K562 (cell line): ENCODE measurements at regions not wholly inside any gene's neighbourhood (a gene's known extent, or its start where the extent isn't known, plus 50 kb on each side); places are given as distances from the start of the nearest gene placed in this dataset.

Experiments
- ATAC-seq: fragments of 200-7000 bp; cut with Tn5 transposase; 3 replicates; pipeline ENCODE4 v1.9.1; 2020; ENCODE audit warnings: moderate library complexity
- BruUV-seq: library from RNA; stranded (reverse); fragments of 400-500 nt; replicated peaks from 2 replicates; lab custom pipeline; 2021; lab: Mats Ljungman, UMichigan
- CTCF ChIA-PET: fragments of 300-600 bp; formaldehyde crosslinking; extraction: SDS; loops from one replicate; lab custom pipeline; 2021; ENCODE audit warnings: low intra/inter-chr PET ratio; lab: Yijun Ruan, JAX
- POLR2A ChIA-PET: fragments of 300-600, 350-650 bp; sonication (Branson Sonifier 250); formaldehyde crosslinking; extraction: SDS; loops from one replicate; lab custom pipeline; 2021; ENCODE audit warnings: antibody characterized with exemption, inconsistent platforms; lab: Yijun Ruan, JAX
- DNase-seq, 4 experiments: peaks; one replicate each; pipeline versions ENCODE4 v3.0.0 to v3.0.0-alpha.2; 2011 to 2018; ENCODE audit warnings: low spot score in 3 of 4, mixed read lengths in 3 of 4; ENCODE audit errors: extremely low read depth in 1 of 4
- FAIRE-seq: peaks from 2 replicates; lab custom pipeline; 2011; peaks lifted over from hg19 to GRCh38; lab: Jason Lieb, UNC
- H2AFZ ChIP-seq: 2 replicates; pipeline ENCODE4 v1.6.0; 2011; ENCODE audit warnings: low read depth, low read length, control low read depth, inconsistent platforms
- H3K27ac ChIP-seq: fragments of 200-600 bp; 3 replicates; pipeline ENCODE4 v1.8.0; 2011; ENCODE audit warnings: low read depth, mild to moderate bottlenecking, control low read depth, inconsistent platforms, low read length, moderate library complexity, mixed read lengths; ENCODE audit errors: extremely low read depth
- H3K27me3 ChIP-seq, 2 experiments: fragments of 300-600 bp in 1 of 2; 2 replicates in 1 of 2; 3 replicates in 1 of 2; pipeline versions ENCODE4 v1.6.0 to v1.8.0; 2011; ENCODE audit warnings: inconsistent platforms in 2 of 2, low read length in 2 of 2, mild to moderate bottlenecking in 1 of 2, mixed read lengths in 1 of 2, moderate library complexity in 1 of 2; ENCODE audit not compliant: control insufficient read depth in 2 of 2, insufficient read depth in 2 of 2
- H3K36me3 ChIP-seq: fragments of 300-600 bp; 3 replicates; pipeline ENCODE4 v1.8.0; 2011; ENCODE audit warnings: mild to moderate bottlenecking, low read length, inconsistent platforms; ENCODE audit not compliant: control insufficient read depth, insufficient read depth
- H3K4me1 ChIP-seq, 2 experiments: fragments of 200-600 bp in 1 of 2; replicated peaks in 1 of 2; 2 replicates in 1 of 2; 3 replicates in 1 of 2; pipeline versions ENCODE4 v1.5.1 to v1.8.0; 2011; ENCODE audit warnings: inconsistent platforms in 2 of 2, low read length in 2 of 2, mild to moderate bottlenecking in 1 of 2, mixed read lengths in 1 of 2, moderate library complexity in 1 of 2; ENCODE audit not compliant: control insufficient read depth in 2 of 2, insufficient read depth in 2 of 2
- H3K4me2 ChIP-seq: 2 replicates; pipeline ENCODE4 v1.6.1; 2011; ENCODE audit warnings: low read length, control low read depth, inconsistent platforms, mixed read lengths; ENCODE audit not compliant: insufficient read depth
- H3K4me3 ChIP-seq: fragments of 200-600 bp; sonication (generic), shearing (Covaris generic); 2 replicates; pipeline ENCODE4 v1.5.1; 2016; ENCODE audit warnings: control low read depth, inconsistent platforms
- H3K79me2 ChIP-seq: fragments of 200-600 bp; 3 replicates; pipeline ENCODE4 v1.8.0; 2011; ENCODE audit warnings: low read length, inconsistent platforms; ENCODE audit not compliant: control insufficient read depth, insufficient read depth
- H3K9ac ChIP-seq, 2 experiments: 2 replicates each; pipeline versions ENCODE4 v1.6.0 to v1.6.1; 2011; ENCODE audit warnings: low read depth in 2 of 2, low read length in 2 of 2, control low read depth in 1 of 2, inconsistent platforms in 1 of 2, mild to moderate bottlenecking in 1 of 2, mixed read lengths in 1 of 2; ENCODE audit not compliant: insufficient read depth in 1 of 2
- H3K9me1 ChIP-seq: one replicate; pipeline ENCODE4 v1.6.0; 2011; ENCODE audit warnings: inconsistent platforms, mild to moderate bottlenecking, low read length, moderate library complexity; ENCODE audit not compliant: control insufficient read depth, insufficient read depth
- H3K9me3 ChIP-seq: replicated peaks from 2 replicates; pipeline ENCODE4 v1.5.1; 2011; ENCODE audit warnings: low read depth, low read length, inconsistent platforms; ENCODE audit not compliant: control insufficient read depth, insufficient read depth
- H4K20me1 ChIP-seq: replicated peaks from 2 replicates; pipeline ENCODE4 v1.6.1; 2011; ENCODE audit warnings: low read length, inconsistent platforms, mixed read lengths; ENCODE audit not compliant: control insufficient read depth, insufficient read depth
- ATF7 ChIP-seq: fragments of 450-650 bp; IDR thresholded peaks from 2 replicates; pipeline ENCODE4 v1.7.1; 2014; ENCODE audit warnings: mild to moderate bottlenecking, moderate library complexity
- CHD2 ChIP-seq: IDR thresholded peaks from 2 replicates; pipeline ENCODE4 v1.6.1; 2011; ENCODE audit warnings: low read depth, low read length
- GATAD2A ChIP-seq: fragments of 450-650 bp; IDR thresholded peaks from 2 replicates; pipeline ENCODE4 v1.6.1; 2017
- NEUROD1 ChIP-seq: fragments of 150-350 bp; IDR thresholded peaks from 2 replicates; pipeline ENCODE4 v1.6.1; 2014; ENCODE audit warnings: borderline replicate concordance, low read length, low read depth; ENCODE audit not compliant: partially characterized antibody
- NFXL1 ChIP-seq: fragments of 450-650 bp; formaldehyde crosslinking; IDR thresholded peaks from 2 replicates; pipeline ENCODE4 v1.4.0; 2021; ENCODE audit warnings: mild to moderate bottlenecking
- NR2C2 ChIP-seq, 2 experiments: fragments of 200-800 bp in 1 of 2; sonication (Bioruptor generic) in 1 of 2; sonication (generic) in 1 of 2; formaldehyde crosslinking in 1 of 2; IDR thresholded peaks; 2 replicates each; pipeline versions ENCODE4 v1.6.1 to v1.8.0; 2016 to 2022; ENCODE audit warnings: mild to moderate bottlenecking in 1 of 2, missing compliant biosample characterization in 1 of 2, missing genetic modification characterization in 1 of 2, missing genetic modification reagents in 1 of 2
- TEAD1 ChIP-seq, 2 experiments: fragments of 450-650 bp in 1 of 2; sonication (generic) in 1 of 2; formaldehyde crosslinking; IDR thresholded peaks; 2 replicates each; pipeline versions ENCODE4 v1.4.0 to v1.8.0; 2020 to 2022; ENCODE audit warnings: mild to moderate bottlenecking in 2 of 2, missing genetic modification reagents in 1 of 2
- ZNF644 ChIP-seq: fragments of 200-800 bp; sonication (Bioruptor generic); IDR thresholded peaks from 2 replicates; pipeline ENCODE4 v1.6.1; 2016; ENCODE audit warnings: low read depth, missing genetic modification characterization, missing compliant biosample characterization
- WGBS: fragments of 100-300 bp; shearing (Covaris generic); methylation state at CpG from one replicate; pipeline ENCODE4 v1.1.6; 2016; ENCODE audit warnings: low coverage, mixed read lengths; ENCODE audit not compliant: insufficient coverage; ENCODE audit errors: missing lambda C conversion rate; 5-methylcytosine and 5-hydroxymethylcytosine counted together
- in situ Hi-C: fragments of 300-500 bp; cut with MboI; formaldehyde crosslinking; loops from 4 replicates; pipeline ENCODE4 v1.15.0; 2018; ENCODE audit warnings: inconsistent platforms, mixed read lengths
- intact Hi-C: fragments of 100-400 bp; cut with micrococcal nuclease; formaldehyde crosslinking; loops from 2 replicates; pipeline ENCODE4 v1.14.2; 2022

GRCh38 chr11:115069599-115069998, 391.3 kb downstream of the NXPE2 start:
- WGBS, result 3% methylated on average over 6 of the region's 6 CpGs
- no peak for DNase-seq
- in situ Hi-C loops (no loop called here), intact Hi-C loops (no loop called here)
- no peak for FAIRE-seq
- no peak overlapping the region for H3K4me2 ChIP-seq
- ChIA-PET POLR2A (no interaction called here), CTCF (no interaction called here)
- ATAC-seq, result no peak
- BruUV-seq, result no TSS peak
- H3K9me1 ChIP-seq, result no peaks in the 10 kb centered on the region
- no peak overlapping the region for H3K27ac ChIP-seq
- no peaks in the 10 kb centered on the region for H3K9me3 ChIP-seq
- peaks cover 0 to 4% of the 10 kb centered on the region in 2 experiments; a peak in 1 of 5 replicates for H3K27me3 ChIP-seq
- no peaks in the 10 kb centered on the region for H3K36me3 ChIP-seq
- H4K20me1 ChIP-seq, result no peaks in the 10 kb centered on the region
- no peak overlapping the region for H3K4me3 ChIP-seq
- TF ChIP-seq NR2C2 (CRISPR knock-in tag; IDR thresholded peaks at IDR 0.05), result no peak
- TF ChIP-seq NR2C2 (tag; IDR thresholded peaks at IDR 0.05), result no peak
- no peak for TF ChIP-seq TEAD1 (CRISPR knock-in tag; IDR thresholded peaks at IDR 0.05)
- no peak for TF ChIP-seq GATAD2A
- TF ChIP-seq ATF7, result no peak
- no peak for TF ChIP-seq ZNF644 (tag)
- TF ChIP-seq NEUROD1, result no peak
- no peak for TF ChIP-seq CHD2
- no peak for TF ChIP-seq NFXL1 (CRISPR knock-in tag)
- H3K4me1 ChIP-seq, result no peaks in the 10 kb centered on the region
- H2AFZ ChIP-seq, result no peak overlapping the region
- no peak overlapping the region for H3K9ac ChIP-seq
- no peaks in the 10 kb centered on the region for H3K79me2 ChIP-seq
